OCI-LY1 (cell line): ENCODE measurements at regions not wholly inside any gene's neighbourhood (a gene's known extent, or its start where the extent isn't known, plus 50 kb on each side); places are given as distances from the start of the nearest gene placed in this dataset.

Experiments
- EZH2 ChIP-seq: fragments of 200-600 bp; sonication (generic), shearing (Covaris generic); IDR thresholded peaks from 2 replicates; pipeline ENCODE4 v1.8.0; 2017; ENCODE audit warnings: borderline replicate concordance, mixed run types, mild to moderate bottlenecking, antibody characterized with exemption, low read length, moderate library complexity, mixed read lengths
- TF ChIP-seq, protein P1 (sequence below): fragments of 200-600 bp; sonication (generic), shearing (Covaris generic); IDR thresholded peaks from 2 replicates; pipeline ENCODE4 v1.5.1; 2017; ENCODE audit warnings: mild to moderate bottlenecking, antibody characterized with exemption, low read length, moderate library complexity, mixed read lengths

DNA sequence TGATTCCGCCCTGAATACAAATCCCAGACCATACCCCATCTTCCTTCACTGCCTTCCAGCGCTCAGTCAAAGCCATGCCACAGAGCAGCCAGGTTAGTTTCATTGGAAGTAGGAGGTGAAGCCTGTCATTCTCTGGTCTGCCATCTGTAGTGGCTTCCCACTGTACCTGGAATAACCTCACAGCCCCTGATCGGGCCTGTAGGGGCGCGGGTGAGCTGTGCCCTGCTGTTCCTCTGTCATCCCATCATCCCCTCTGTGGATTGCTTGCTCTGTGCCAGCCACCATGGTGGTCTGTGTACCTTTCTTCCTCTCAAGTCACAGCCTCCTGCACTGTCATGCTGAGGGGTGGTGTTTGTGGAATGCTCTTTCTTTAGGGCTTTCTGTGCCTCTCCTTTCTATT is 155.1 kb downstream of the ZNF22 start:
- TF ChIP-seq, protein P1, sequence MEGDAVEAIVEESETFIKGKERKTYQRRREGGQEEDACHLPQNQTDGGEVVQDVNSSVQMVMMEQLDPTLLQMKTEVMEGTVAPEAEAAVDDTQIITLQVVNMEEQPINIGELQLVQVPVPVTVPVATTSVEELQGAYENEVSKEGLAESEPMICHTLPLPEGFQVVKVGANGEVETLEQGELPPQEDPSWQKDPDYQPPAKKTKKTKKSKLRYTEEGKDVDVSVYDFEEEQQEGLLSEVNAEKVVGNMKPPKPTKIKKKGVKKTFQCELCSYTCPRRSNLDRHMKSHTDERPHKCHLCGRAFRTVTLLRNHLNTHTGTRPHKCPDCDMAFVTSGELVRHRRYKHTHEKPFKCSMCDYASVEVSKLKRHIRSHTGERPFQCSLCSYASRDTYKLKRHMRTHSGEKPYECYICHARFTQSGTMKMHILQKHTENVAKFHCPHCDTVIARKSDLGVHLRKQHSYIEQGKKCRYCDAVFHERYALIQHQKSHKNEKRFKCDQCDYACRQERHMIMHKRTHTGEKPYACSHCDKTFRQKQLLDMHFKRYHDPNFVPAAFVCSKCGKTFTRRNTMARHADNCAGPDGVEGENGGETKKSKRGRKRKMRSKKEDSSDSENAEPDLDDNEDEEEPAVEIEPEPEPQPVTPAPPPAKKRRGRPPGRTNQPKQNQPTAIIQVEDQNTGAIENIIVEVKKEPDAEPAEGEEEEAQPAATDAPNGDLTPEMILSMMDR = no peak; the same call in 1 of the 2 replicates
- TF ChIP-seq EZH2 = no peak
